AG04450 (cell line): ENCODE measurements at regions not wholly inside any gene's neighbourhood (a gene's known extent, or its start where the extent isn't known, plus 50 kb on each side); places are given as distances from the start of the nearest gene placed in this dataset.

ENCODE experiments used
- CTCF ChIA-PET: fragments of 300-600, 350-600 bp; formaldehyde crosslinking; extraction: SDS; loops from one replicate; lab custom pipeline; 2022; ENCODE audit warnings: antibody characterized with exemption, inconsistent platforms; lab: Charles Lee
- POLR2A ChIA-PET: fragments of 350-600 bp; formaldehyde crosslinking; extraction: SDS; loops from one replicate; lab custom pipeline; 2021; ENCODE audit warnings: antibody characterized with exemption, inconsistent platforms; lab: Yijun Ruan, JAX
- DNase-seq: peaks from one replicate; pipeline ENCODE4 v3.0.0-alpha.2; 2011; ENCODE audit warnings: low read depth, low spot score
- H3K27ac ChIP-seq: one replicate; pipeline ENCODE4 v1.5.1; 2012; ENCODE audit warnings: low read depth, low read length, control low read depth
- H3K27me3 ChIP-seq: one replicate; pipeline ENCODE4 v1.6.0; 2012; ENCODE audit warnings: low read length; ENCODE audit not compliant: control insufficient read depth, insufficient read depth
- H3K4me3 ChIP-seq: 2 replicates; pipeline ENCODE4 v1.5.1; 2011; ENCODE audit warnings: mild to moderate bottlenecking, low read depth, low read length, control low read depth
- H3K9me3 ChIP-seq: 2 replicates; pipeline ENCODE4 v1.5.1; 2012; ENCODE audit warnings: low read length; ENCODE audit not compliant: control insufficient read depth, insufficient read depth
- TF ChIP-seq, protein P1 (sequence below): IDR thresholded peaks from 2 replicates; pipeline ENCODE4 v1.5.1; 2011; ENCODE audit warnings: low read depth, low read length, control low read depth, inconsistent platforms

- DNase-seq: no peak
- Histone ChIP-seq H3K27ac (peak overlapping the region; percentile 81), H3K27me3 (no peaks in the 10 kb centered on the region), H3K4me3 (no peak overlapping the region), H3K9me3 (no peaks in the 10 kb centered on the region)
- CTCF ChIA-PET: interaction anchor here (1.1 kb wide), 1 partner anchor 288 kb away, joined by 3 read pairs; the partner anchor contains the start of gene TRIB2
- POLR2A ChIA-PET: interaction anchor here (0.5 to 2.0 kb wide), 3 partner anchors 14 to 28 kb away, joined by 5 to 8 read pairs (median 6); no protein-coding TSS in a partner anchor
- TF ChIP-seq, protein P1, sequence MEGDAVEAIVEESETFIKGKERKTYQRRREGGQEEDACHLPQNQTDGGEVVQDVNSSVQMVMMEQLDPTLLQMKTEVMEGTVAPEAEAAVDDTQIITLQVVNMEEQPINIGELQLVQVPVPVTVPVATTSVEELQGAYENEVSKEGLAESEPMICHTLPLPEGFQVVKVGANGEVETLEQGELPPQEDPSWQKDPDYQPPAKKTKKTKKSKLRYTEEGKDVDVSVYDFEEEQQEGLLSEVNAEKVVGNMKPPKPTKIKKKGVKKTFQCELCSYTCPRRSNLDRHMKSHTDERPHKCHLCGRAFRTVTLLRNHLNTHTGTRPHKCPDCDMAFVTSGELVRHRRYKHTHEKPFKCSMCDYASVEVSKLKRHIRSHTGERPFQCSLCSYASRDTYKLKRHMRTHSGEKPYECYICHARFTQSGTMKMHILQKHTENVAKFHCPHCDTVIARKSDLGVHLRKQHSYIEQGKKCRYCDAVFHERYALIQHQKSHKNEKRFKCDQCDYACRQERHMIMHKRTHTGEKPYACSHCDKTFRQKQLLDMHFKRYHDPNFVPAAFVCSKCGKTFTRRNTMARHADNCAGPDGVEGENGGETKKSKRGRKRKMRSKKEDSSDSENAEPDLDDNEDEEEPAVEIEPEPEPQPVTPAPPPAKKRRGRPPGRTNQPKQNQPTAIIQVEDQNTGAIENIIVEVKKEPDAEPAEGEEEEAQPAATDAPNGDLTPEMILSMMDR: no peak
Observed at GRCh38 chr2:12428324-12428723, 288.4 kb upstream of the TRIB2 start.

- TF ChIP-seq, protein P1: no peak
- CTCF ChIA-PET: interaction anchor here (0.6 to 1.1 kb wide), 2 partner anchors 288 to 289 kb away, joined by 3 read pairs; partner anchors contain the start of gene TRIB2
- H3K27me3 ChIP-seq: no peaks in the 10 kb centered on the region
- H3K4me3 ChIP-seq: no peak overlapping the region
- no peaks in the 10 kb centered on the region for H3K9me3 ChIP-seq
- POLR2A ChIA-PET: interaction anchor here (1.5 to 2.0 kb wide), 2 partner anchors 14 to 28 kb away, joined by 5 to 6 read pairs; no protein-coding TSS in a partner anchor
- peak overlapping the region; percentile 81 for H3K27ac ChIP-seq
- DNase-seq: no peak
Observed at GRCh38 chr2:12428786-12429185, 287.9 kb upstream of the TRIB2 start.

- no peak for DNase-seq
- no peak overlapping the region for H3K4me3 ChIP-seq
- H3K27ac ChIP-seq: no peak overlapping the region
- POLR2A ChIA-PET: no interaction called here
- TF ChIP-seq, protein P1: no peak
- no peaks in the 10 kb centered on the region for H3K9me3 ChIP-seq
- CTCF ChIA-PET: interaction anchor here (0.7 to 1.7 kb wide), 2 partner anchors 195 to 601 kb away, joined by 3 to 9 read pairs; no protein-coding TSS in a partner anchor
- H3K27me3 ChIP-seq: no peaks in the 10 kb centered on the region
Observed at GRCh38 chr2:12429779-12430406, 286.8 kb upstream of the TRIB2 start.

- Histone ChIP-seq H3K27ac (no peak overlapping the region), H3K27me3 (no peaks in the 10 kb centered on the region), H3K9me3 (no peaks in the 10 kb centered on the region), H3K4me3 (no peak overlapping the region)
- no peak for DNase-seq
- ChIA-PET CTCF (interaction anchor here (0.7 to 1.7 kb wide), 2 partner anchors 195 to 601 kb away, joined by 3 to 9 read pairs; no protein-coding TSS in a partner anchor), POLR2A (interaction anchor here (0.6 kb wide), 1 partner anchor 21 kb away, joined by 4 read pairs; no protein-coding TSS in a partner anchor)
- TF ChIP-seq, protein P1: 0 out of 2 replicates have a peak, but pooled peaks have one; percentile 3
Observed at GRCh38 chr2:12430407-12431133, 286.2 kb upstream of the TRIB2 start.
